Gastroesophageal sphincter (tissue), 3 donors: ENCODE measurements at regions not wholly inside any gene's neighbourhood (a gene's known extent, or its start where the extent isn't known, plus 50 kb on each side); places are given as distances from the start of the nearest gene placed in this dataset.

Experiments used
- EP300 ChIP-seq: sonication (generic); formaldehyde crosslinking; IDR thresholded peaks from one replicate; pipeline ENCODE4 v1.6.1; 2017; ENCODE audit warnings: antibody characterized with exemption, mild to moderate bottlenecking
- POLR2A ChIP-seq, 2 donors: fragments of 450-650 bp; IDR thresholded peaks; one replicate each; pipeline ENCODE4 v1.6.1; 2017; ENCODE audit warnings: antibody characterized with exemption in 2 of 2, mild to moderate bottlenecking in 2 of 2, moderate library complexity in 1 of 2
- POLR2AphosphoS5 ChIP-seq: sonication (generic); formaldehyde crosslinking; IDR thresholded peaks from one replicate; pipeline ENCODE4 v1.6.1; 2017; ENCODE audit warnings: antibody characterized with exemption
- TF ChIP-seq, protein P1 (sequence below), 4 experiments: fragments of 200-600 bp in 2 of 4; fragments of 450-650 bp in 2 of 4; sonication (generic) in 1 of 4; IDR thresholded peaks; one replicate each; pipeline ENCODE4 v1.5.1; 2017 to 2019; ENCODE audit warnings: antibody characterized with exemption in 4 of 4, mild to moderate bottlenecking in 2 of 4, moderate library complexity in 2 of 4

GRCh38 chr10:113273181-113274163 is 279.4 kb upstream of the HABP2 start:
- TF ChIP-seq, protein P1, sequence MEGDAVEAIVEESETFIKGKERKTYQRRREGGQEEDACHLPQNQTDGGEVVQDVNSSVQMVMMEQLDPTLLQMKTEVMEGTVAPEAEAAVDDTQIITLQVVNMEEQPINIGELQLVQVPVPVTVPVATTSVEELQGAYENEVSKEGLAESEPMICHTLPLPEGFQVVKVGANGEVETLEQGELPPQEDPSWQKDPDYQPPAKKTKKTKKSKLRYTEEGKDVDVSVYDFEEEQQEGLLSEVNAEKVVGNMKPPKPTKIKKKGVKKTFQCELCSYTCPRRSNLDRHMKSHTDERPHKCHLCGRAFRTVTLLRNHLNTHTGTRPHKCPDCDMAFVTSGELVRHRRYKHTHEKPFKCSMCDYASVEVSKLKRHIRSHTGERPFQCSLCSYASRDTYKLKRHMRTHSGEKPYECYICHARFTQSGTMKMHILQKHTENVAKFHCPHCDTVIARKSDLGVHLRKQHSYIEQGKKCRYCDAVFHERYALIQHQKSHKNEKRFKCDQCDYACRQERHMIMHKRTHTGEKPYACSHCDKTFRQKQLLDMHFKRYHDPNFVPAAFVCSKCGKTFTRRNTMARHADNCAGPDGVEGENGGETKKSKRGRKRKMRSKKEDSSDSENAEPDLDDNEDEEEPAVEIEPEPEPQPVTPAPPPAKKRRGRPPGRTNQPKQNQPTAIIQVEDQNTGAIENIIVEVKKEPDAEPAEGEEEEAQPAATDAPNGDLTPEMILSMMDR (IDR thresholded peaks at IDR 0.05) = no peak
- TF ChIP-seq POLR2A (IDR thresholded peaks at IDR 0.05) = no peak
- TF ChIP-seq POLR2AphosphoS5 = no peak
- no peak for TF ChIP-seq EP300
